NB4 (cell line): ENCODE measurements at regions not wholly inside any gene's neighbourhood (a gene's known extent, or its start where the extent isn't known, plus 50 kb on each side); places are given as distances from the start of the nearest gene placed in this dataset.

ENCODE experiments used
- MYC ChIP-seq: IDR thresholded peaks from 2 replicates; pipeline ENCODE4 v1.6.1; 2011; ENCODE audit warnings: low read depth, low read length
- POLR2A ChIP-seq: IDR thresholded peaks from 2 replicates; pipeline ENCODE4 v1.6.1; 2011; ENCODE audit warnings: mild to moderate bottlenecking; ENCODE audit not compliant: insufficient read length; ENCODE audit errors: extremely low read depth
- TF ChIP-seq, protein P1 (sequence below): IDR thresholded peaks from one replicate; pipeline ENCODE4 v1.5.1; 2012; ENCODE audit warnings: low read depth, low read length
- TF ChIP-seq, protein P2 (sequence below): IDR thresholded peaks from 2 replicates; pipeline ENCODE4 v1.6.1; 2011; ENCODE audit warnings: low read depth, low read length

DNA sequence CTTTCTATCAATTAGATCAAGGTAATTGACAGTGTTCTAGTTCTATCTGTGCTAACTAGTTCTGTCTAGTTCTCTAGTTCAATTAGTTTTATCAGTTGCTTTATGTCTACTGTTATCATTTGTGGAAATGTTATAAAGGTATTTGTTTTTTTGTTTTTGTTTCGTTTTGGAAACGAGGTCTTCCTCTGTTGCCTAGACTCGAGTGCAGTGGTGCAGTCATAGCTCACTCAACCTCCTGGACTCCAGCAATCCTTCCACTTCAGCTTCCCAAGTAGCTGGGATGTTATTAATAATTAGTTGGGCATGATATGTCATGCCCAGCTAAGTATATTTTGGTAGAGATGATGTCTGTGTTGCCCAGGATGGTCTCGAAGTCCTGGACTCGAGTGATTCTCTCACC is 1682.8 kb upstream of the LRRTM1 start:
- TF ChIP-seq, protein P1, sequence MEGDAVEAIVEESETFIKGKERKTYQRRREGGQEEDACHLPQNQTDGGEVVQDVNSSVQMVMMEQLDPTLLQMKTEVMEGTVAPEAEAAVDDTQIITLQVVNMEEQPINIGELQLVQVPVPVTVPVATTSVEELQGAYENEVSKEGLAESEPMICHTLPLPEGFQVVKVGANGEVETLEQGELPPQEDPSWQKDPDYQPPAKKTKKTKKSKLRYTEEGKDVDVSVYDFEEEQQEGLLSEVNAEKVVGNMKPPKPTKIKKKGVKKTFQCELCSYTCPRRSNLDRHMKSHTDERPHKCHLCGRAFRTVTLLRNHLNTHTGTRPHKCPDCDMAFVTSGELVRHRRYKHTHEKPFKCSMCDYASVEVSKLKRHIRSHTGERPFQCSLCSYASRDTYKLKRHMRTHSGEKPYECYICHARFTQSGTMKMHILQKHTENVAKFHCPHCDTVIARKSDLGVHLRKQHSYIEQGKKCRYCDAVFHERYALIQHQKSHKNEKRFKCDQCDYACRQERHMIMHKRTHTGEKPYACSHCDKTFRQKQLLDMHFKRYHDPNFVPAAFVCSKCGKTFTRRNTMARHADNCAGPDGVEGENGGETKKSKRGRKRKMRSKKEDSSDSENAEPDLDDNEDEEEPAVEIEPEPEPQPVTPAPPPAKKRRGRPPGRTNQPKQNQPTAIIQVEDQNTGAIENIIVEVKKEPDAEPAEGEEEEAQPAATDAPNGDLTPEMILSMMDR = no peak
- TF ChIP-seq POLR2A (no peak), MYC (no peak)
- TF ChIP-seq, protein P2, sequence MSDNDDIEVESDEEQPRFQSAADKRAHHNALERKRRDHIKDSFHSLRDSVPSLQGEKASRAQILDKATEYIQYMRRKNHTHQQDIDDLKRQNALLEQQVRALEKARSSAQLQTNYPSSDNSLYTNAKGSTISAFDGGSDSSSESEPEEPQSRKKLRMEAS = no peak
